K562 (cell line): ENCODE measurements at regions not wholly inside any gene's neighbourhood (a gene's known extent, or its start where the extent isn't known, plus 50 kb on each side); places are given as distances from the start of the nearest gene placed in this dataset.

ENCODE experiments used
- ATF4 ChIP-seq: fragments of 450-650 bp; formaldehyde crosslinking; IDR thresholded peaks from 2 replicates; pipeline ENCODE4 v1.4.0; 2022; ENCODE audit warnings: mild to moderate bottlenecking, moderate library complexity
- CHAMP1 ChIP-seq: fragments of 450-650 bp; IDR thresholded peaks from 2 replicates; pipeline ENCODE4 v1.6.1; 2016; ENCODE audit warnings: mild to moderate bottlenecking
- FIP1L1 ChIP-seq: fragments of 200-400 bp; formaldehyde crosslinking; IDR thresholded peaks from 2 replicates; pipeline ENCODE4 v1.6.1; 2018; ENCODE audit warnings: mild to moderate bottlenecking, low read depth, low read length; ENCODE audit not compliant: poor library complexity, severe bottlenecking
- HCFC1 ChIP-seq: IDR thresholded peaks from 2 replicates; pipeline ENCODE4 v1.6.1; 2012; ENCODE audit warnings: low read depth, low read length, improper control_type of control experiment
- KLF13 ChIP-seq: fragments of 450-650 bp; IDR thresholded peaks from 2 replicates; pipeline ENCODE4 v1.6.1; 2016; ENCODE audit warnings: missing genetic modification characterization, low read depth, mild to moderate bottlenecking, missing compliant biosample characterization, moderate library complexity, borderline replicate concordance
- MECOM ChIP-seq: fragments of 250-450 bp; sonication (Bioruptor Pico); IDR thresholded peaks from 2 replicates; pipeline ENCODE4 v1.8.0; 2022; ENCODE audit warnings: inconsistent platforms
- NCOA1 ChIP-seq: fragments of 450-650 bp; IDR thresholded peaks from 2 replicates; pipeline ENCODE4 v1.6.1; 2016; ENCODE audit warnings: low read depth
- RHOXF2B ChIP-seq: fragments of 250-450 bp; sonication (Bioruptor Pico); conservative IDR thresholded peaks from 2 replicates; pipeline ENCODE4 v1.5.1; 2021
- SETDB1 ChIP-seq: IDR thresholded peaks from one replicate; pipeline ENCODE4 v1.6.1; 2012; ENCODE audit warnings: low read length, control low read depth, inconsistent platforms
- SMARCC2 ChIP-seq: fragments of 450-650 bp; IDR thresholded peaks from 2 replicates; pipeline ENCODE4 v1.6.1; 2017; ENCODE audit warnings: antibody characterized with exemption, moderate library complexity, mild to moderate bottlenecking, low read depth
- SMC3 ChIP-seq: conservative IDR thresholded peaks from 2 replicates; pipeline ENCODE4 v1.6.1; 2011; ENCODE audit warnings: low read depth, low read length, improper control_type of control experiment; ENCODE audit not compliant: insufficient read depth
- TRIM28 ChIP-seq: fragments of 450-650 bp; IDR thresholded peaks from 2 replicates; pipeline ENCODE4 v1.6.1; 2017
- USF2 ChIP-seq: sonication (generic); formaldehyde crosslinking; IDR thresholded peaks from 2 replicates; pipeline ENCODE4 v1.5.0; 2020; ENCODE audit warnings: missing genetic modification reagents
- ZBTB26 ChIP-seq: fragments of 450-650 bp; formaldehyde crosslinking; IDR thresholded peaks from 2 replicates; pipeline ENCODE4 v1.4.0; 2022; ENCODE audit warnings: missing genetic modification characterization
- ZNF280A ChIP-seq: fragments of 450-650 bp; IDR thresholded peaks from 2 replicates; pipeline ENCODE4 v1.6.1; 2018; ENCODE audit warnings: mild to moderate bottlenecking, low read depth; ENCODE audit not compliant: partially characterized antibody
- ZNF518B ChIP-seq: fragments of 250-450 bp; sonication (Bioruptor Pico); IDR thresholded peaks from 2 replicates; pipeline ENCODE4 v1.5.0; 2021; ENCODE audit warnings: mild to moderate bottlenecking, moderate library complexity

GRCh38 chr15:67900621-67901147 is 60.8 kb upstream of the RNU6-1 start (continued):
- TF ChIP-seq MECOM (CRISPR knock-in tag) (peak; percentile 98), KLF13 (tag) (peak; percentile 91; the same call in 1 of the 2 replicates), ATF4 (CRISPR knock-in tag) (peak; percentile 87), HCFC1 (no peak), SETDB1 (no peak), TRIM28 (no peak), CHAMP1 (no peak), ZBTB26 (peak; percentile 75; the same call in 1 of the 2 replicates), FIP1L1 (no peak), ZNF518B (CRISPR knock-in tag) (peak; percentile 83), RHOXF2B (CRISPR knock-in tag) (peak; percentile 82; the same call in 1 of the 2 replicates), ZNF280A (no peak), USF2 (CRISPR knock-in tag) (no peak), NCOA1 (no peak), SMC3 (no peak), SMARCC2 (no peak)
